NT2/D1 (cell line): ENCODE measurements at regions not wholly inside any gene's neighbourhood (a gene's known extent, or its start where the extent isn't known, plus 50 kb on each side); places are given as distances from the start of the nearest gene placed in this dataset.

Source experiments
- DNase-seq: peaks from one replicate; pipeline ENCODE4 v3.0.0-alpha.2; 2011; ENCODE audit warnings: low read depth, low spot score
- H3K27me3 ChIP-seq: 2 replicates; pipeline ENCODE4 v1.6.0; 2011; ENCODE audit warnings: mild to moderate bottlenecking; ENCODE audit not compliant: insufficient read length, insufficient read depth
- H3K36me3 ChIP-seq: 2 replicates; pipeline ENCODE4 v1.6.1; 2011; ENCODE audit warnings: mild to moderate bottlenecking, low read length, mixed read lengths; ENCODE audit not compliant: insufficient read depth, insufficient read length
- H3K4me1 ChIP-seq: 2 replicates; pipeline ENCODE4 v1.5.1; 2011; ENCODE audit not compliant: insufficient read depth, insufficient read length
- H3K4me3 ChIP-seq: 2 replicates; pipeline ENCODE4 v1.5.1; 2011; ENCODE audit warnings: low read depth; ENCODE audit not compliant: insufficient read length
- H3K9ac ChIP-seq: 2 replicates; pipeline ENCODE4 v1.6.0; 2011; ENCODE audit warnings: low read depth; ENCODE audit not compliant: insufficient read length
- H3K9me3 ChIP-seq: 2 replicates; pipeline ENCODE4 v1.5.1; 2011; ENCODE audit warnings: mild to moderate bottlenecking, low read length; ENCODE audit not compliant: insufficient read depth
- SUZ12 ChIP-seq: IDR thresholded peaks from 2 replicates; pipeline ENCODE4 v1.6.1; 2011; ENCODE audit not compliant: insufficient read length, insufficient read depth; ENCODE audit errors: extremely low read depth
- YY1 ChIP-seq: IDR thresholded peaks from 2 replicates; pipeline ENCODE4 v1.6.1; 2011; ENCODE audit not compliant: insufficient read length, insufficient read depth
- ZNF274 ChIP-seq: IDR thresholded peaks from 2 replicates; pipeline ENCODE4 v1.6.1; 2011; ENCODE audit warnings: mild to moderate bottlenecking, low read depth, low read length

DNA sequence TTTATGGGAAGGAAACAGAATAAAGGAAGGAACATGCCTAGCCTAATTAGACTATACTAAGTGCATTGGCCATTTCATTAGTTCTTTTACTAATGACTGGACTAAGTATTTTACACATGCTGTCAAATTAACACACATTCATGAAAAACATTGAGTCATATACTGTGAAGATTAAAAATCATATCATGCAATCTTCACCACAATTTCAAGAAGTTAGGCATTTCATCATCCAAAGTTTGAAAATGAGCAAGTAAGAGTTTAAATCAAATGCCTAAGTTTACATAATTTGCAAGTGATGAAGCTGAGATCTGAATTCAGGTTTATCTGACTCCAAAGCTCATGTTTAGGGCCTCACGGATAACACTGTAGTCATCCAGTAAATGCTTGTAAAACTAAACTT, 601.0 kb downstream of the PDCD6IP start:
- TF ChIP-seq YY1 (no peak), SUZ12 (no peak), ZNF274 (no peak)
- Histone ChIP-seq H3K4me3 (no peak overlapping the region), H3K4me1 (no peaks in the 10 kb centered on the region), H3K27me3 (no peaks in the 10 kb centered on the region), H3K36me3 (no peaks in the 10 kb centered on the region), H3K9me3 (no peaks in the 10 kb centered on the region), H3K9ac (no peak overlapping the region)
- DNase-seq: no peak

DNA sequence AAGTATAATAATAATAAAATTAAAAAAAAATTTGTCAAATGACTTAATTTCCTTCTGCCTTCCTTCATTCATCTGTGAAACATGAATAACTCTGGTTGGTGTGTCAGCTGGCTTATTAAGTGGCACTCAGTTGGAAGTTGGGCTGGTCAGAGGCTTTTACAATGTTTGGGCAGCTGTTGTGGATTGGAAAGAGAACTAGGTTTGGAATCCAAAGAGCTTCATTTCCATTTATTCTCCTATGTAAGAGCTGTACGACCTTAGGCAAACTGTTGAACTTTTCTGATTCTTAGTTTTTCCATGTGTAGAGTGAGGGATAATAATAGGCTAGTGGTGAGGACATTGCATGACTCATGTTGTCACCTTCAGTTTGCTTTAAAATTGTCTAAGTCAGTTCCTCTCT, 606.7 kb downstream of the PDCD6IP start:
- no peak for TF ChIP-seq YY1
- no peak for TF ChIP-seq SUZ12
- TF ChIP-seq ZNF274: no peak
- H3K27me3 ChIP-seq: no peaks in the 10 kb centered on the region
- no peaks in the 10 kb centered on the region for H3K4me1 ChIP-seq
- no peaks in the 10 kb centered on the region for H3K36me3 ChIP-seq
- DNase-seq: no peak
- no peak overlapping the region for H3K9ac ChIP-seq
- H3K4me3 ChIP-seq: no peak overlapping the region
- H3K9me3 ChIP-seq: no peaks in the 10 kb centered on the region

DNA sequence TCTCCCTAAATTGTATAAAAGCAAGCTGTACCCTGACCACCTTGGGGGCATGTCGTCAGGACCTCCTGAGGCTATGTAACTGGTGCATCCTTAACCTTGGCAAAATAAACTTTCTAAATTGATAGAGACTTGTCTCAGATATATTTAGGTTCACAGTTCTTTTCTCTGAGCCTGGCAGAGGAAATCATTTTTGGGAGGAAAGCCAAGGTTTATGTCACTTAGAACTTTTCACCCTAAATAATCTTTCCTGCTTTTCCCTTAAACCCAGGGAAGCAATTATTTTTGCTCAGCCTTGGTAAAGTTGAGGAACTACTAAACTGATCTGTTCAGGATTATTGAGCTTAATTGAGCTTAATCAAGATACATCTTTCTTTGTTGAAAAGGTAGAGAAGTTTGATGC, 608.9 kb downstream of the PDCD6IP start:
- no peaks in the 10 kb centered on the region for H3K27me3 ChIP-seq
- no peaks in the 10 kb centered on the region for H3K9me3 ChIP-seq
- no peak for TF ChIP-seq SUZ12
- H3K4me1 ChIP-seq: no peaks in the 10 kb centered on the region
- H3K9ac ChIP-seq: no peak overlapping the region
- H3K4me3 ChIP-seq: no peak overlapping the region
- no peaks in the 10 kb centered on the region for H3K36me3 ChIP-seq
- DNase-seq: no peak

DNA sequence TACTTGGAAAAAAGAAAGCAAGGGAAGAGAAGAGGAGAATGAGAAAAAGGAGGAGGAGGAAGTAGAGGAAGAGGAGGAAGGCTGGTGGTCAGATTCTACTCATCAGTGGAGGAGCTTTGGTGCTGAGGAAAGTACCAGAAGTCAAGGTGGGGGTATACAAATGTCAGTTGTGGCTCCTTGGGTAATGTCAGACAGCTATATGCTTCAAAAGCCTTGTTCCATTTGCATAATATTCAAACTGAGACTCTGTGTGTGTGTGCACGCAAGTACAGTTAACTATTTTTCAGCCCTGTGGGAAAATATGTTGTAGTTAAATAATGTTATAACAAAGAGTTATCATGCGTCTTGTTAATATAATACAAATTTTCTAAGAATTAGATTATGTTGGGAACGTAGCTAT, 609.7 kb downstream of the PDCD6IP start:
- H3K4me3 ChIP-seq: no peak overlapping the region
- no peak overlapping the region for H3K9ac ChIP-seq
- TF ChIP-seq SUZ12 (no peak), ZNF274 (no peak), YY1 (no peak)
- no peaks in the 10 kb centered on the region for H3K36me3 ChIP-seq
- no peaks in the 10 kb centered on the region for H3K9me3 ChIP-seq
- DNase-seq: no peak
- no peaks in the 10 kb centered on the region for H3K4me1 ChIP-seq
- no peaks in the 10 kb centered on the region for H3K27me3 ChIP-seq

DNA sequence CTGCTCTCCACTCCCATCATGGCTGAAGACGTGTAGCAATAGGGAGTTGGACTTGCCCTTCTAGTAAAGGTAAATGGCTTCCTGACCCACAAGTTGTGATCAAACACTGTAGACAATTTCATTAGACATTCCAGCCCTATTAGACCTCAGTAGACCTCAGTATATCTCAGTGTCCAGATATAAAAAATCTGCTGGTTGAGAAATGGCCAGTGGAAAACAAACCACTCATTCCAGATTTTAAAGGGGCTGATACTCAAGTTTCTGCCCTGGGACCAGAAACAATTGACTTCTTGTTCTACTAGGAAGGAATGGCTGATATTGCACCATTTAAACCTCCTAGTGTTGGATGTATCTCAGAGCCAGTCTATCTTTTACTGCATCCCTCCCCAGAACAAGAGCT, 613.2 kb downstream of the PDCD6IP start:
- no peaks in the 10 kb centered on the region for H3K36me3 ChIP-seq
- no peaks in the 10 kb centered on the region for H3K27me3 ChIP-seq
- no peaks in the 10 kb centered on the region for H3K4me1 ChIP-seq
- DNase-seq: no peak
- no peaks in the 10 kb centered on the region for H3K9me3 ChIP-seq
- H3K9ac ChIP-seq: no peak overlapping the region
- TF ChIP-seq YY1: no peak
- no peak for TF ChIP-seq SUZ12
- no peak for TF ChIP-seq ZNF274
- no peak overlapping the region for H3K4me3 ChIP-seq

DNA sequence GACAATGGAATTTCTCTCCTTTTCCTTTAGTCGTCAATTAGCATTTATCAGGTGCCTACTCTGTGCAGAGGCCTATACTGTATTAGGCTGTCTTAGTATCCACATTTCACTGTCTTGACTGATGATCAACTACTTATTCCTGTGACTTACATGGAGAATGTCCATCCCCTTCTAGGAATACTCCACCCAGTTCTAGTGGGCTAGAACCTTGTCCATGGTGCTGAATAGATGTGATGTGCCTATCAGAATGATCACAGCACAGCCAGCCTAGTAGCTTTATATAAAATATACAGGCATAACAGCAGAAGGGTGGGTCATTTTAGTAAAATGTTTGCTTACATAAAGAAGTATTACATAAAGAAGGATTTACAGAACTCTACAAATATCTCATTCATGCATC, 621.4 kb downstream of the PDCD6IP start:
- peak; percentile 38 for DNase-seq
- TF ChIP-seq YY1: no peak
- TF ChIP-seq SUZ12: no peak
- no peak for TF ChIP-seq ZNF274
- no peaks in the 10 kb centered on the region for H3K4me1 ChIP-seq
- no peaks in the 10 kb centered on the region for H3K36me3 ChIP-seq
- no peak overlapping the region for H3K4me3 ChIP-seq
- no peaks in the 10 kb centered on the region for H3K9me3 ChIP-seq
- no peaks in the 10 kb centered on the region for H3K27me3 ChIP-seq
- H3K9ac ChIP-seq: no peak overlapping the region

DNA sequence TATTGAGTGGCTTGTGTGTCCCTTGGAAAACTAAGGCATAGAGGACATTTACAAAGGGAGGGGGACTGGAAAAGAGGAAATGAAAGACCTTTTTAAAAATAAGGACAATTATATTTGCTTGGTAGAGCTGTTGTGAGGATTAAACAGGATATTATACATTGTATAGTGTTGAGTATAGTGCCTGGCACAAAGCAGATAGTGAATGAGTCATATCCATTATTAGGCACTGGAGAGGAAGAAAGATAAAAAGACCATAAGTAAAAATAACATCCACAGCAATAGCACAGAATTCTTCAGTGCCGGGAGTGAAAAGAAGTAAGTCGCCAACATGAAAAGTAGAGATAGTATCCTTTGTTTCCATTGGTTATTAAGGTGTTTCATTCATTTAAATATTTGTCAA, 623.3 kb downstream of the PDCD6IP start:
- Histone ChIP-seq H3K9me3 (no peaks in the 10 kb centered on the region), H3K4me3 (no peak overlapping the region), H3K36me3 (no peaks in the 10 kb centered on the region), H3K27me3 (no peaks in the 10 kb centered on the region), H3K9ac (no peak overlapping the region), H3K4me1 (no peaks in the 10 kb centered on the region)
- DNase-seq: no peak
- TF ChIP-seq ZNF274: no peak
- TF ChIP-seq YY1: no peak
- no peak for TF ChIP-seq SUZ12

DNA sequence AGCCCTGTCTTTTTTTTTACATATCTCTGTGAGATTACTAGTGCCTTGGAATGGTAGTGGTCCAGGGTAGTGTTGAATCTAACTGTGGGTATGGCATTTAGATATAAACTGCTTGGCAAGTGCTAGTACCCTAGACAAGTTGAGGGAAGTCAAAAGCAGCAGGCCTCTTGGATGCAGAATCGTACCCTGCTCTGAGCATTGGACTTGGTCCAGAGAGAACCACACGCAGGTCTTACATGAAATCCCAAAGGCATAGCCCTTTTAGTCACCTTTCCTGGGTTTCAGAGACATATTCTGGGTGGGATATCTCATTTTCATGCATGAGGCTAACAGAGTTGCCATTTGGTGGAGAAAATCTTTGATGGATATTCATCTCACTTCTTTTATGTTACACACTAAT, 641.4 kb downstream of the PDCD6IP start:
- Histone ChIP-seq H3K27me3 (no peaks in the 10 kb centered on the region), H3K9ac (no peak overlapping the region), H3K4me1 (no peaks in the 10 kb centered on the region), H3K9me3 (peaks cover 14% of the 10 kb centered on the region; the same call in 1 of the 2 replicates), H3K36me3 (no peaks in the 10 kb centered on the region), H3K4me3 (no peak overlapping the region)
- TF ChIP-seq ZNF274 (no peak), YY1 (no peak)
- no peak for DNase-seq
